BJ (cell line): ENCODE measurements at regions not wholly inside any gene's neighbourhood (a gene's known extent, or its start where the extent isn't known, plus 50 kb on each side); places are given as distances from the start of the nearest gene placed in this dataset.

ENCODE experiments used
- CTCF ChIA-PET: fragments of 350-600 bp; formaldehyde crosslinking; extraction: SDS; loops from one replicate; lab custom pipeline; 2021; ENCODE audit warnings: antibody characterized with exemption, inconsistent platforms; lab: Yijun Ruan, JAX
- POLR2A ChIA-PET: fragments of 300-600 bp; sonication (Branson Sonifier 250); formaldehyde crosslinking; extraction: SDS; loops from one replicate; lab custom pipeline; 2021; ENCODE audit warnings: antibody characterized with exemption; lab: Charles Lee
- DNase-seq: peaks from one replicate; pipeline ENCODE4 v3.0.0-alpha.2; 2011; ENCODE audit warnings: low read depth
- H3K27me3 ChIP-seq: 2 replicates; pipeline ENCODE4 v1.6.0; 2011; ENCODE audit warnings: low read length; ENCODE audit not compliant: control insufficient read depth, insufficient read depth
- H3K36me3 ChIP-seq: 2 replicates; pipeline ENCODE4 v1.5.1; 2011; ENCODE audit warnings: low read length; ENCODE audit not compliant: control insufficient read depth, insufficient read depth
- H3K4me3 ChIP-seq: 2 replicates; pipeline ENCODE4 v1.5.1; 2011; ENCODE audit warnings: low read depth, mild to moderate bottlenecking, control low read depth, low read length
- TF ChIP-seq, protein P1 (sequence below): IDR thresholded peaks from 2 replicates; pipeline ENCODE4 v1.5.1; 2011; ENCODE audit warnings: low read depth, mild to moderate bottlenecking, control low read depth, inconsistent platforms, low read length, moderate library complexity; ENCODE audit not compliant: insufficient read depth

DNA sequence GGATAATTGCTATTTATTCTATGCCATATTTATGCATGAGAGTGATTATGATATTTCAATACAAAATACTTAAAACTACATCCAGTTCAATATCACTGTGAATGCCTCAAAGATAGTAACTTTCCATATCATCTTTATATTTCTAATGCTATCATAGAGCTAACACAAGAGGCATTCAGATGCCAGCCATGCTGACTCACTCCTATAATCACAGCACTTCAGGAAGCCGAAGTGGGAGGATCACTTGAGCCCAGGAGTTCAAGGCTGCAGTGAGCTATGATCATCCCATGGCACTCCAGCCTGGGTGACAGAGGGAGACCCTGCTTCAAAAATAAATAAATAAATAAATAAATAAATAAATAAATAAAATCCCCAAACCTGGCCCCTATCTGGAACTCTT is 498.7 kb downstream of the EPHA3 start:
- Histone ChIP-seq H3K36me3 (no peaks in the 10 kb centered on the region), H3K27me3 (no peaks in the 10 kb centered on the region), H3K4me3 (no peak overlapping the region)
- POLR2A ChIA-PET: no interaction called here
- CTCF ChIA-PET: no interaction called here
- DNase-seq: no peak
- TF ChIP-seq, protein P1, sequence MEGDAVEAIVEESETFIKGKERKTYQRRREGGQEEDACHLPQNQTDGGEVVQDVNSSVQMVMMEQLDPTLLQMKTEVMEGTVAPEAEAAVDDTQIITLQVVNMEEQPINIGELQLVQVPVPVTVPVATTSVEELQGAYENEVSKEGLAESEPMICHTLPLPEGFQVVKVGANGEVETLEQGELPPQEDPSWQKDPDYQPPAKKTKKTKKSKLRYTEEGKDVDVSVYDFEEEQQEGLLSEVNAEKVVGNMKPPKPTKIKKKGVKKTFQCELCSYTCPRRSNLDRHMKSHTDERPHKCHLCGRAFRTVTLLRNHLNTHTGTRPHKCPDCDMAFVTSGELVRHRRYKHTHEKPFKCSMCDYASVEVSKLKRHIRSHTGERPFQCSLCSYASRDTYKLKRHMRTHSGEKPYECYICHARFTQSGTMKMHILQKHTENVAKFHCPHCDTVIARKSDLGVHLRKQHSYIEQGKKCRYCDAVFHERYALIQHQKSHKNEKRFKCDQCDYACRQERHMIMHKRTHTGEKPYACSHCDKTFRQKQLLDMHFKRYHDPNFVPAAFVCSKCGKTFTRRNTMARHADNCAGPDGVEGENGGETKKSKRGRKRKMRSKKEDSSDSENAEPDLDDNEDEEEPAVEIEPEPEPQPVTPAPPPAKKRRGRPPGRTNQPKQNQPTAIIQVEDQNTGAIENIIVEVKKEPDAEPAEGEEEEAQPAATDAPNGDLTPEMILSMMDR: no peak

DNA sequence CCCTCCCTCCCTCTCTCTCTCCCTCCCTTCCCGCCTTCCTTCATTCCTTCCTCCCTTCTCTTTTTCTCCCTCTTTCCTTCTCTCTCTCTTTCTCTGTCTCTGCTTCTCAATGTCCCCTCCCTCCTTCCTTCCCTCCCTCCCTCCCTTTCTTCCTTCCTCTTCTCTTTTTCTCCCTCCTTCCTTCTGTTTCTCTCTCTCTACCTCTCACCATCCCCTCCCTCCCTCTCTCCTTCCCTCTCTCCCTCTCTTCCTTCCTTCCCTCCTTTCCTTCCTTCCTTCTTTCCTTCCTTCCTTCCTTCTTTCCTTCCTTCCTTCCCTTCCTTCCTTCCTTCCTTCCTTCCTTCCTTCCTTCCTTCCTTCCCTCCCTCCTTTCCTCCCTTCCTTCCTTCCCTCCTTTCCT is 504.6 kb downstream of the EPHA3 start:
- H3K27me3 ChIP-seq: no peaks in the 10 kb centered on the region
- ChIA-PET POLR2A (no interaction called here), CTCF (no interaction called here)
- no peaks in the 10 kb centered on the region for H3K36me3 ChIP-seq
- TF ChIP-seq, protein P1: no peak
- no peak for DNase-seq
- no peak overlapping the region for H3K4me3 ChIP-seq

DNA sequence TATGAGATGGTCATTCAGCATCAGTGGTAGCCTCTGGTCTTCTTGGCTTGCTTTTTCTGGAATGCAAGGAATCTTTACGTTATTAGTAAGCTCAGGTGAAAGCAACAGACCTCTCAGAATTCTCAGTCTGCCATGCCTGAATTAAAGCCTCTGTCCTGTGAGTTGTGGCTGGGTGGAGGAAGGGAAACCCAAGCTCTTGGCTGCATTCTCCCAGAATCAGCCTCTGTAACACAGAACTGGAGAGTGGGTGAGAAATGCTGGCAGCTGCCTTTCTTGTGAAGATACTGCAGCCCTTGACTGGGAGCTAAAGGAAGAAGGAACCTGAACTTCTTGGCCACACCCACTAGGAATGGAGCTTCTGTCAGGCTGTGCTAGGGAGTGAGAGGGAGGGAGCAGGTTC is 505.8 kb downstream of the EPHA3 start:
- POLR2A ChIA-PET: no interaction called here
- CTCF ChIA-PET: interaction anchor here (0.7 to 1.0 kb wide), 2 partner anchors 15 to 38 kb away, joined by 3 read pairs; no protein-coding TSS in a partner anchor
- DNase-seq: no peak
- no peak overlapping the region for H3K4me3 ChIP-seq
- H3K36me3 ChIP-seq: no peaks in the 10 kb centered on the region
- H3K27me3 ChIP-seq: no peaks in the 10 kb centered on the region
- TF ChIP-seq, protein P1: no peak

DNA sequence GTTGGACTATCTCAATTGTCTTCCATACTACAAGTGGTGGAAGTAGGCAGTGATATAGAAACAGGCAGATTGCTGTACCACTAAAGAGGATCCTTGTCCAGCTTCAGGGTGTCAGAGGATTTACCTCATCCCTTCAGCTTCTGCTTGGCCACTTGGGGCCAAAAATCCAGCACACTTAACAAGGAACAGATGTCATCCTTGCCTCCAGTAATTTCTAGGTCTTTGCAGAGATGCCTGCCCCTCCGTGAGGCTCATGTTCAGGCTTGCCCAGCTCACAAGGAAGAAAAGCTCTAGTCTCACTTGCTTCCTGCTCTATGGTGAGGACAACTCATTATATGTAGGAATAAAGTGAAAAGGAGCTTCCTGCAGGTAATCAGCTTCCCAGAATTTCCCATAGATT is 510.3 kb downstream of the EPHA3 start:
- TF ChIP-seq, protein P1: no peak
- no peaks in the 10 kb centered on the region for H3K36me3 ChIP-seq
- H3K27me3 ChIP-seq: no peaks in the 10 kb centered on the region
- POLR2A ChIA-PET: no interaction called here
- no peak for DNase-seq
- no peak overlapping the region for H3K4me3 ChIP-seq
- CTCF ChIA-PET: no interaction called here

DNA sequence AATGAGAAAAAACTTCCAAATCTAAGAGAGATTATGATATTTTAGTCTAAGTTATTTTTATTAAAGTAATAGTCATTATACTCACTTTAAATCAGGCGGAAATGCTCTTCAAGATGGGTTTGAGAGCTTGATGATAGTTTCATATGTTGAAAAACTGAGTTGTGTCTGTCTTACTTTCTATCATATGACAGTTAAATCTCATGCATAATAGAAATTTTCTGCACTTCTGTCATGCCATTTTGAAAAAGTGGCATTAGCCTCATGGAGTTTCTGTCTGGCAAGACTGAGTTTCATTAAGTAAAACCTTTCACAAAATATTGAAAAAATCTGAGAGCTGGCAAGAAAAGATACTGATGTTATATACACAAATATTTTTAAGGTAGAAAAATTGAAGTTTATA is 511.8 kb downstream of the EPHA3 start:
- CTCF ChIA-PET: no interaction called here
- no peak for DNase-seq
- TF ChIP-seq, protein P1: no peak
- H3K36me3 ChIP-seq: no peaks in the 10 kb centered on the region
- POLR2A ChIA-PET: no interaction called here
- no peak overlapping the region for H3K4me3 ChIP-seq
- H3K27me3 ChIP-seq: no peaks in the 10 kb centered on the region
